ENCODE measurements at regions not wholly inside any gene's neighbourhood (a gene's known extent, or its start where the extent isn't known, plus 50 kb on each side); places are given as distances from the start of the nearest gene placed in this dataset.

DNA sequence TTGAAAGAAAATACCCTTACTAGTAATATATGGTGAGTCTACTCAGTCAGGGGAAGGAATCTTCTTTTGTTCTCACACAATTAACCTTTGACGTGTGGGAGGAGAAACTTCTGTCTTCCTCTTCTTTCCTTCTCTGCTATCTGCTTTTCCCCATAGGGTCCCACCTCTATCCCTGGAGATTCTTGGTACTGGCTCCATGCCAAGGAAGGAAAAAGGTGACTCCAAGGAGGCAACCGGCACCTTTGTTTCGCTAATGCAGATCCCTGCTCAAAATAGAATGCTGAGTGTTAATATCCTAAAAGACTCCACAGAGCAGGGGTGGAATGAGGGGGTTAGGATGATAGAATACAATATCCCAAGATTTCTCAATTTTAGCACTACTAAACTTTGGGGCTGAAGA, 116.7 kb downstream of the CD164 start:
- TF ChIP-seq SUZ12 (IDR thresholded peaks at IDR 0.05; ENCODE audit: extremely low read depth, insufficient read depth, insufficient read length) (no peak), YY1 (IDR thresholded peaks at IDR 0.05; ENCODE audit: insufficient read depth, insufficient read length) (no peak), ZNF274 (IDR thresholded peaks at IDR 0.05; ENCODE audit: low read depth, low read length) (no peak)
